Omental fat pad (tissue), 3 donors: ENCODE measurements at regions not wholly inside any gene's neighbourhood (a gene's known extent, or its start where the extent isn't known, plus 50 kb on each side); places are given as distances from the start of the nearest gene placed in this dataset.

Source experiments
- ATAC-seq: fragments of 150-250 bp; one replicate; pipeline ENCODE4 v1.9.1; 2016; ENCODE audit warnings: mild to moderate bottlenecking, moderate library complexity; ENCODE audit not compliant: low FRiP score
- DNase-seq: peaks from one replicate; pipeline ENCODE4 v3.0.0-alpha.2; 2019; ENCODE audit warnings: low spot score
- CTCF ChIP-seq, 3 donors: fragments of 450-650 bp; IDR thresholded peaks; one replicate each; pipeline ENCODE4 v1.5.1; 2016 to 2017; ENCODE audit warnings: antibody characterized with exemption in 3 of 3, mild to moderate bottlenecking in 3 of 3, moderate library complexity in 2 of 3

DNA sequence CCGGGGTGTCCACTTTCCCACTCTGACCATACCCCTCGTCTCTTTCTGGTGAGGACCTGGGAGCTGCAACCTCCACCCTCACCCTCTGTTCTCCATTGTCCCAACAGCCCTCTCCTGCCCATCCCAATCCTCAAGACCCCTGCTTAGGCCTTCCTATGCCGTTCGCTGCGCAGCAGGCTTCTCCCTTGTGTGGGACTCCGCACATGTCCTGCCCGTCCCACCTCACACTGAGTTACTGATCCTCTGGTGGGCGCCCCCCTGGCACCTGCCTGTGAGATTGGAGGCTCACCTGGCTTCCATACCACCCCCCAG lies 119.5 kb upstream of the SNTG2 start:
- DNase-seq: no peak
- no peak for TF ChIP-seq CTCF (IDR thresholded peaks at IDR 0.05)
- ATAC-seq: no peak

- TF ChIP-seq CTCF (IDR thresholded peaks at IDR 0.05): no peak
- no peak for DNase-seq
- no peak for ATAC-seq
Observed at GRCh38 chr2:830419-831224, 120.0 kb upstream of the SNTG2 start.

- no peak for DNase-seq
- no peak for TF ChIP-seq CTCF (IDR thresholded peaks at IDR 0.05)
- no peak for ATAC-seq
Observed at GRCh38 chr2:829047-829446, 121.6 kb upstream of the SNTG2 start.

GRCh38 chr2:824954-825353 lies 125.7 kb upstream of the SNTG2 start:
- DNase-seq: no peak
- TF ChIP-seq CTCF (IDR thresholded peaks at IDR 0.05): no peak
- no peak for ATAC-seq

DNA sequence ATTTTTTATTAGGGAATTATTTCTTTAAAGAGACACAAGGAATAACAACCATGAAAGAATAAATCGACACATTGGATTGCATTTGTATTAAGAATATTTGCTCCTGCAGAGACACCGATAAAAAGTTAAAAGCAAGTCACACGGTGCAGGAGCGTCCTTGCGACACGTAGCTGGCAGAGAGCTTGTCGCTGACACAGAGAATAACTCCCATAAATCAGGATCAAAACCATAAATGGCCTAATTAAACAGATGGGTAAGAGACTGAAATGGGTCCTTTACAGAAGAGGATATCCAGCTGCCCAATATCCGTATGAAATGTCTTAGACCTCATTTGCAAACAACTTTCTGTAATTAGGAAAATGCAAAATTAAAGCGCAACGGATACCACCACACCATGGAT lies 126.1 kb upstream of the SNTG2 start:
- DNase-seq (no peak), ATAC-seq (no peak)
- TF ChIP-seq CTCF (IDR thresholded peaks at IDR 0.05): no peak

GRCh38 chr2:821546-821945 lies 129.1 kb upstream of the SNTG2 start:
- no peak for ATAC-seq
- TF ChIP-seq CTCF (IDR thresholded peaks at IDR 0.05): no peak
- no peak for DNase-seq

DNA sequence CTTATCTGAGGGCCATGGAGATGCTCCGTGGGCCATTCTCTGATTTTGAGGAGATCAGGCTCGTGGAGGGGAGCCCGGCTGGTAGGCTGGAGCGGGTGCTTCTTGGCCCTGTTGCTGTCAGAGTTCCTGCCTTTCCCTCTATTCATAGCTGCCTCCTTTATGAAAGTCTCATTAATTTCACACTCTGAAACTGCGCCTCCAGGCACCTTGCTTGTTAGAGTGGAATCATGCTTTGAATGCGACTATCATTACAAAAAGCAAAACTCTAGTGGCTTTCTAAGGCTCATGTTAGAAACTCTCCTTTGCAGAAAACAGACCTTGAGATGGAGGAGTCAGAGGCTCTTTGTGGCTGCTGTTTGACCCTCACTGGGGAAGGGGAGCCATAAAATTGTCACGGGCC lies 131.0 kb upstream of the SNTG2 start:
- DNase-seq (no peak), ATAC-seq (no peak)
- no peak for TF ChIP-seq CTCF (IDR thresholded peaks at IDR 0.05)
